Choroid plexus epithelial cell (primary cell): ENCODE measurements at regions not wholly inside any gene's neighbourhood (a gene's known extent, or its start where the extent isn't known, plus 50 kb on each side); places are given as distances from the start of the nearest gene placed in this dataset.

Source experiments
- DNase-seq: peaks from one replicate; pipeline ENCODE4 v3.0.0-alpha.2; 2010; ENCODE audit warnings: low read depth
- H3K4me3 ChIP-seq: 2 replicates; pipeline ENCODE4 v1.5.1; 2011; ENCODE audit warnings: low read depth, mild to moderate bottlenecking, control low read depth, low read length, moderate library complexity
- CTCF ChIP-seq: conservative IDR thresholded peaks from 2 replicates; pipeline ENCODE4 v1.5.1; 2011; ENCODE audit warnings: low read depth, mild to moderate bottlenecking, control low read depth, inconsistent platforms, low read length, moderate library complexity

GRCh38 chr1:79104617-79105016 is 98.1 kb upstream of the ADGRL4 start:
- H3K4me3 ChIP-seq, result no peak overlapping the region
- no peak for TF ChIP-seq CTCF
- DNase-seq, result no peak

GRCh38 chr1:79100385-79100784 is 93.9 kb upstream of the ADGRL4 start:
- DNase-seq, result peak; percentile 80
- no peak overlapping the region for H3K4me3 ChIP-seq
- TF ChIP-seq CTCF, result no peak

GRCh38 chr1:79090985-79091384 is 84.5 kb upstream of the ADGRL4 start:
- DNase-seq, result no peak
- no peak for TF ChIP-seq CTCF
- H3K4me3 ChIP-seq, result no peak overlapping the region

GRCh38 chr1:79089946-79090345 is 83.4 kb upstream of the ADGRL4 start:
- H3K4me3 ChIP-seq, result no peak overlapping the region
- DNase-seq, result no peak
- TF ChIP-seq CTCF, result no peak

GRCh38 chr1:79082233-79082632 is 75.7 kb upstream of the ADGRL4 start:
- no peak for TF ChIP-seq CTCF
- H3K4me3 ChIP-seq, result no peak overlapping the region
- no peak for DNase-seq

GRCh38 chr1:79079770-79080169 is 73.2 kb upstream of the ADGRL4 start:
- H3K4me3 ChIP-seq, result no peak overlapping the region
- peak; percentile 85 for DNase-seq
- TF ChIP-seq CTCF, result no peak

GRCh38 chr1:79074975-79075374 is 68.4 kb upstream of the ADGRL4 start:
- H3K4me3 ChIP-seq, result no peak overlapping the region
- TF ChIP-seq CTCF, result no peak
- DNase-seq, result no peak
